OCI-M1 (cell line): ENCODE measurements at regions not wholly inside any gene's neighbourhood (a gene's known extent, or its start where the extent isn't known, plus 50 kb on each side); places are given as distances from the start of the nearest gene placed in this dataset.

Source experiments
- DNase-seq: peaks from one replicate; lab custom pipeline; 2025; lab: John Stamatoyannopoulos, UW

DNA sequence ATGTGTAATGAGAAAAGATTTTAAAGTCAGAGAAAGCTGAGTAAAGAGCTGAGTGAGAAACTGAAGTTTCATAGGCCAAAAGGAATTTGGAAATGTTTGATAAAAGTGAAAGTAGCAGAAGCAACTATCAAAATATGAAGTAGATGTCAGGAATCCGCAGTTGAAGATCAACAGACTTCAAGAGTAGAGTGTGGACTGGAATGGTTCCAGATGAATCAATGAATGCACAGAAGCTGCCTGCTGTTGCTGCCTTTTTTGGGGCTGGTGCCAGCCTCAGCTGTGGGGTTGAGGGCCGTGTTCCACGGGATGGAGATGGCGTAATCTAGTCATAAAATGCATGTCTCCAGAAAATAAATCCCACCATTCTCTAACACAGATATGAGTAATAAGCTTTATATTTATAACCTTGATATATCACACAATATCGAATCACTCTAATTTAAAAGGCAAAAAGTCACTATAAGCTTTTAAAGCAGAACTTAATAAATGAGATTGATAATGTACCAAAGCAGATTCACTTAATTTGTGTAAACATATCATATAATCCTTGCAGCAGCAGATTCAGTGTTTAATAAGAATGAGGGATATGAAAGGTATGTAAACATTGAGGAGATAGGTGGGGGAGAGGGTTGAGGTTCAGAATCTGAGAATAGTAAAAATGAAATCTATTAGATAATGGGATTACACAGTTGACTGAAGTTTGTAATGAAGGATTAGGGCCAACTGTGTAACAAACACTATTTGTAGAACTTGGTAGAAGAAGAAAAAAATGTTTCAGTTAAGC lies 652.3 kb upstream of the FTMT start:
- DNase-seq: no peak

DNA sequence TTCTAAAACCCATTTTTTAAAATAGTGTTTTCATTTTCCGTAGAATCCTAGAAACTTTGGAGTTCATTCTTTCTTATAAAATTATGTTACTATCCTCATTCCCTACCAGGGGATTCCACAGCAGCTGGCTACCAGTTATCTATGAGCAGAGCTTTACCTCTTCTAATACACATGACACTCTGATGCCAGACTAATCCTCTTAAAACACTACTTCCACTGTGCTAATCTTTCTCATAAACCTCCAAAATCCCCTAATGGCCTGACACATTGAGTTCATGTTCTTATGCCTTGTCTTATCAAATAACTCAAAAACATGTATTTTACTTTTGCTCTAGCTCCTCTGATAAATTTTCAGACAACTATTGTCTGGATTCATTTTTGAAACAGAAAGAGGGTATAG lies 633.6 kb upstream of the FTMT start:
- DNase-seq: no peak

DNA sequence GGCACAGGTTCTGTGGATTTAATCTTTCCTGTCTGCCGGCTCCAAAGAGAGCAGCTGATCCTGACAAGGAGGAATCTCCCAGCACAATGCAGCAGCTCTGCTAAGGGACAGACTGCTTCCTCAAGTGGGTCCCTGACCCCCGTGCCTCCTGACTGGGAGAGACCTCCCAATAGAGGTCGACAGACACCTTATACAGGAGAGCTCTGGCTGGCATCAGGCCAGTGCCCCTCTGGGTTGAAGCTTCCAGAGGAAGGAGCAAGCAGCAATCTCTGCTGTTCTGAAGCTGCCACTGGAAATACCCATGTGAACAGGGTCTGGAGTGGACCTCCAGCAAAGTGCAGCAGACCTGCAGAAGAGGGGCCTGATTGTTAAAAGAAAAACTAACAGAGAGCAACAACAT lies 630.2 kb upstream of the FTMT start:
- no peak for DNase-seq

DNA sequence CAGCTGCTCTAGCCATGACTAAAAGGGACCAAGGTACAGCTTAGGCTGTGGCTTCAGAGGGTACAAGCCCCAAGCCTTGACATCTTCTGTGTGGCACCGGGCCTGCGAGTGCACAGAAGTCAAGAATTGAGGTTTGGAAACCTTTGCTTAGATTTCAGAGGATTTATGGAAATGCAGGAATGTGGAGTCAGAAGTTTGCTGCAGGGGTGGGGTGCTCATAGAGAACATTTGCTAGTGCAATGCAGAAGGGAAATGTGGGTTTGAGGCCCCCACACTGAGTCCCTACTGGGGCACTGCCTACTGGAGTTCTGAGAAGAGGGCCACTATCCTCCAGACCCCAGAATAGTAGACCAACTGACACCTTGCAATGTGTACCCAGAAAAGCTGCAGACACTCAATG lies 624.9 kb upstream of the FTMT start:
- DNase-seq: no peak

DNA sequence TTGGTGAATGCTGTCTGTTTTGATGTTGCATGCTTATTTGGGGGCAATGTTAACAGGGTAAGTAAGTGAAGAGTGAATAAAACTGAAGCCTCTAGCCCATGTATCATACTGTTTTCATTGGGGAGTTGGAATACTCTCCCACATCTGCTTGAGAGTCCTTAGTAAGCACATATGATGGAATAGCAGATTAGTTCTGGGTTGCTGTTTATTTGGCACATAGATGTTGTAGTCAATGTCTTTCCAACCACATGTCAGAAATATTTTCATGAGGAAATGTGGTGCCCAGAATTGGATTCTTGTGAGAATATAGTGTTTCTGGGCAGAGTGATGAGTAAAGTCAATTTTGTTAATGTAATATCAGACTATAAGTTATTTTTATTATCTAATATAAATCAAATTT lies 611.7 kb upstream of the FTMT start:
- DNase-seq: no peak

DNA sequence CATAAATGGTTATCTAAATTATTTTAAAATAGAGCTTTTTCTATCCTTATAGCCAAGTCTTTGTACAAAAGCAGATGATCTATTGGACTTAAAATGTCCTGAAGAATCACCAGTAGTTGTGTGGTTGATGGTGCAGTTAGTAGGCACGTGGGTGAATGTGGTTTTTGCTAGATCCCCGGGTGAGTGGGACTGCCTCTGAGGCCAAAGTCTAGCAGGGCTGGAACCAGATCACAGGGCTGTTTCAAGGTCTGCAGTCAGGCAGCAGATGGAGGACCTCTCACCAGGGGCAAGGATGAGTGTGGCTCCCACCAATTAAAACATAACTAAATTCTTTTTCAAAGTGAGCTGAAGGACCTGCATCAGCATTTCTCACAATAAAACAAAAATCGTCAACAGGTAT lies 604.7 kb upstream of the FTMT start:
- DNase-seq: no peak

DNA sequence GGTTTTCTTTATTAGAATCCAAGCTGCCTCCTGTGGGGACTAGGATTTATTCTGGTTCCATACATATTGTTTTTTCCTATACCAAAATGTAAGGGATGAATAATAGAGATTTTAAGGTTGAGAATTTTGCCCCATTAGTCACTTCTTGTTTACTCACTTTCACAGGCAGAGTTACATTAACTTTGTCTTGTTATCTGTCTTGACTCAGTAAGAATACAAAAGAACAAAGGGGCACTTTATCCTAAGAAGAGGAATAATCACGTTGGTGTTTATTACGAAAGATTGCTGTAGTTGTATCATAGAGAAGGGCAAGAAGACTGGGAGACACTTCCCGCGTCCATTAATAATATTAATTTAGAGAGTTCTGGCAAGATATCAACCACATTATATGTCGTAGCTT lies 599.7 kb upstream of the FTMT start:
- DNase-seq: no peak

DNA sequence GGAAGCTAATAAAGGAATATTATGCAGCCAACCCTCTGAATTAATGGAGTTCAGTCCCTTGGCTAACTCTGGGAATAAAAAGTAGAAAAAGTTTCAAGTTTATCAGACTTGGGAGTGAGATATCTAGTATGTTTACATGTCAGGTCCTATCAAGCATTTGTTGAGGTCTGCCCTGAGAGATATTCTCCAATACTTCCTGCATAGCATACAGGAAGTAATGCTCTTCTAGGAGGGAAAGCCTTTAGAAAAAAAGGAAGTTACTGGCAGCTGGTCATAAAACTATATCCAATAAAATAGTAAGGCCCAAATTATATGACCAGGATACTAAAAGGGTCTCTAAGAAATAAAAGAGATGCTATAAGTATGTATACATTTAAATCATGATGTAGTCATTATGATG lies 594.1 kb upstream of the FTMT start:
- DNase-seq: peak; percentile 49

DNA sequence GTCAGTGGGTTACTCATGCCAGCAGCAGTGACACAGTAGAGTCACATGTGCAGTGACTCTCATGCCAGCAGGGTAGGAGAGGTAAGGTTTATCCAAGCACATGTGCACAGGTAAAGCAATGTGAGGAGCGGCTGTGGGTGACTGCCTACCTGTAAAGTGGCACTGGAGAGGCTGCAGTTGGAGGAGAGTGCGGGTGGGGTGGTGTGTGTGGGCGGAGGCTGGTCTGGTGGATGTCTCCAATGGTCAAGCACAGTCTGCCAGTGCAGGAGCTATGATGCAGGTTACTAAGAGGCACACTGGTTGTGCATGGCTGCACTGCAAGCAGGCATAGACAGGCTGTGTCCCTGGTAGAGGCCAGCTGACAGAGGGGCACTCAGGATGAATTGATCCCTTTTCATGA lies 588.2 kb upstream of the FTMT start:
- no peak for DNase-seq

DNA sequence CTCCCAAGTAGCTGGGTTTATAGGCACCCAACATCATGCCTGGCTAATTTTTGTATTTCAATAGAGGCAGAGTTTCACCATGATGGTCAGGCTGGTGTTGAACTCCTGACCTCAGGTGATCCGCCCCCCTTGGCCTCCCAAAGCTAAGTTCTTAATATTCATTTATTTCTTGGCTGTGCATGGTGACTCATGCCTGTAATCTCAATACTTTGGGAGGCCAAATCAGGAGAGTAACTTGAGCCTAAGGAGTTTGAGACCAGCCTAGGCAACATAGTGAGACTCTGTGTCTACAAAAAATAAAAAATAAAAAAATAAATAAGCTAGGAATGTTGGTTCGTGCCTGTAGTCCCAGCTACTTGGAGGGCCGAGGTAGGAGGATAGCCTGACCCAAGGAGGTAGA lies 587.1 kb upstream of the FTMT start:
- DNase-seq: no peak

DNA sequence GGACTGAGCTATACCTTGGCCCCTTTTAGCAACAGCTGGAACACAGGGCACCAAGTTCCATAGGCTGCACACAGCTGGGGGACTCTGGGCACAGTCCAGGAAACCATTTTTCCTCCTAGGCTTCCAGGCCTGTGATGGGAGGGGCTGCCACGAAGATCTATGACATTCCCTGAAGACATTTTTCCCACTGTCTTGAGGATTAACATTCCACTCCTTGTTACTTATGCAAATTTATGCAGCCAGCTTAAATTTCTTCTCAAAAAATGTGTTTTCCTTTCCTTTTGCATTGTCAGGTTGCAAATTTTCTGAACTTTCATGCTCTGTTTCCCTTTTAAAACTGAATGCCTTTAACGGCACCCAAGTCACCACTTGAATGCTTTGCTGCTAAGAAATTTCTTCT lies 580.1 kb upstream of the FTMT start:
- no peak for DNase-seq

DNA sequence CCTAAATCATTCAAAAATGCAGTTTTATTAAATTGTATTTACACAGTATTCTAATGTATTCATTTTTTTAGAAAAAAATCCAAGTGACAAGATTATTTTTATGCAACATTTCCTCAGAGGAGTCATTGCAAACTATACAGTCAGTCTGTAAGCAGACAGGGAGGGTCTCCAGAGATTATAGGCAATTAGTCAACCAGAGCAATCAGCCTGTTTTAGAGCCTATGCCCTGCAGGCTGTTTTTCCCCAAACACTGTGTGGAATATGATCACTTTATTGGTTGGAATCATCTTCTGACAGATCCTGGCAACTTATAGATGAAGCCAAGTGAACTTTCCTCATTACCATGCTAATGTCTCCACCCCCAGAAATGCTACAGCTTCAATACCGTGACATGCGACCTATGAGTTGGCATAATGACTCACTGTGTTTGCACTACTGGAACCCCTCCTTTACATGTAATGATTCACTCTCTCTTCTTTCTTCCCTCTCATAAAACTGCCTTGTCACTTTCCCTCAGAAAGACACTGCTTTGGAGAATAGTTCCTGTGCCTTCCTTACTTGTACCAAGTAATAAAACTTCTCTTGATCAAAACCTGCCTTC lies 577.7 kb upstream of the FTMT start:
- peak; percentile 67 for DNase-seq

DNA sequence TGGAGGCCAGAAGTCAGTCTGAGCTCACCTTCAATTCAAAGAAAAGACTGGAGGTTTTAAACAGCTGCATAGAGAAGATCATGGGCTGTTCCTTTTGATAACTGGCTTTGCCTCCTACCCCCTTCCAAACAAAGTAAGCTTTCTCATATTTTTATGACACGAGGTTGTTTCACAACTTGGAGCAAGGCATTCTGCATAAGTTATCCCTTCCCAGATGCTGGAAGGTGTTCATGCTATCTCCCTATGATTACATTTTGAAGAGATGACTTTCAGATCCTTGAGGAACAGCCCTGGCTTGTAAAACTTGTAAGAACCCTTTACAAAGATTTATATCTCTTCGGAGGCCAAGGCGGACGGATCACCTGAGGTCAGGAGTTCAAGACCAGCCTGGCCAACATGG lies 571.9 kb upstream of the FTMT start:
- DNase-seq: no peak

DNA sequence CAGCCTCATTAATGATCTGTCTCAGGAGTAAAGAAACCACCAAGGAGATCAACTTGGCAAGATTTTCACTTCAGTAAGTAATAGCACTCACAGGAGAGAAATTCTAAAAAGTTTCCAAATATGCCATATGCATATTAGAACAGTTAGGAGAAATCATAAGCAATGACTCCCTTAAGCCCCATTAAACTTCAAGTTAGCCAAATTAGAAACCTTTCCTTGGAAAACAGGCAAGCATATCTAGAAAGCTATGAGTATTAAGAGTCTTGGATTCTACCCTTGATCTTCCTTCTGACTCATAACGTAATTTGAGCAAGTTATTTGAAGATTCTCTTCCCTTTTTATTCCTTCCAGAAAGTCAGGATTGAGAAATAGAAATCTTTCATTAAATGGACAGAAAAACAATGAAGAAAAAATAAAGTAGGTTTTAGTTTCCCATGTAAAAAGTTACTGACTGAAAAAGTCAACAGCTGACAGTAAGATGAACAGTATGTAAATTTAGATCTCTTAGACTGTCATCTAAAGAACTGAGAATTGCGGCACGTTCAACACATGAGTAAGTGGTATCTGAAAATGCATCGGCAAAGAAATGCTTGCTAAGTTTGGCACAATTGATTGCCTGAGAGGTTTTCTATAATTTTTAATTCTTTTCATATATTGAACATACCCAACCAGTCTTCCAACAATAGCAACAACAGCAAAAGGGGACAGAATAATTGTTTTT lies 565.7 kb upstream of the FTMT start:
- no peak for DNase-seq

DNA sequence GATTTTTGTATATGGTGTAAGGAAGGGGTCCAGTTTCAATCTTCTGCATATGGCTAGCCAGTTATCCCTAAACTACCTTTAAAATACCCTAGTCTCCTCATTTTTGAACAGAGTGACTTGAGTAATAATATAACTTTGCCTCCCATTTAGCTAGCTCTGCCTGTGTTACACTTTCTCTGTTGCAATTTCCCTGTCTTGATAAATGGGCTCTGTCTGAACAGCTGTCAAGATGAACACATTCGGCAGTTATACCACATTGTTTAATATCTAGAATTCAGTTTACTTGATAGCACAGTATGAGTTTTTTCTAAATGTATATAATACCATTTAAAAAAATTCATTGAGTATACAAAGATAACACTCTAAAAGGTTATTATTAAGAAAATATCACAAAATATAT lies 562.9 kb upstream of the FTMT start:
- DNase-seq: no peak

DNA sequence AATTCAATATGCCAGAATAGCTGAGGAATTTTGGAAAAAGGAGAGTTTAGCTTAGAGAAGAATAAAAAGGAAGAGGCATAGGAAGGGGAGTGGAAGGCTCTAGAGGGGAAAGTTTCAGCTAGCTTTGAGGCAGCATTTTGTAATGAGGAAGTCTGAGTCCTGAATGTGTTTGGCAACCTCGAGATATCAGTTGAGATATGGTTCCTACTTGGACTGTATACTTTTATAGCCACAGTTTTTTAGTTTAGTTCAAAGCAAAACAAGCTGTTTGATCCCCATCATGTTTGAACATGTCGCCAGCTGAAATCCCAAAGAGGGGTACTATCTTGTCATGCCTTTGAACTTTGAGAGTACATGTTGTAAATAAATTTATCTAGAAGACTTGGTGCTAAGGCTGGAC lies 559.0 kb upstream of the FTMT start:
- DNase-seq: peak; percentile 60

DNA sequence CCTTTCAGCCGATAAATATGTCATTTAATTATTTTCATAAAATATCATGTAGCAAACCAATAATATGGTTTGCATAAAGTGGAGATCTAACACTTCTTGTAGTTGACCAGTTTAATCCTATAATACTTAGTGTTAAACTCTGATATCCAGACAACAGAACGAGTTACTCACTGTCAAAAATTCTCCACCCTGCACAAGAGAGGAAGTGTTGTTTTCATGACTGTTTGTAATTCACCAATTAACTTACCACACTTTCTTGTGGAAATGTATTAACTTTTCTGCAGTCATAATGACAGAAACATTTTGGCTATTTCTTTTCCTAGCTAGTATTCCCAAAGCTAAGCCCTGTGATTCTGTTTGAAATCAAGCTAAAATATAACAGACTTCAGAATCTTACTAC lies 555.3 kb upstream of the FTMT start:
- peak; percentile 24 for DNase-seq

DNA sequence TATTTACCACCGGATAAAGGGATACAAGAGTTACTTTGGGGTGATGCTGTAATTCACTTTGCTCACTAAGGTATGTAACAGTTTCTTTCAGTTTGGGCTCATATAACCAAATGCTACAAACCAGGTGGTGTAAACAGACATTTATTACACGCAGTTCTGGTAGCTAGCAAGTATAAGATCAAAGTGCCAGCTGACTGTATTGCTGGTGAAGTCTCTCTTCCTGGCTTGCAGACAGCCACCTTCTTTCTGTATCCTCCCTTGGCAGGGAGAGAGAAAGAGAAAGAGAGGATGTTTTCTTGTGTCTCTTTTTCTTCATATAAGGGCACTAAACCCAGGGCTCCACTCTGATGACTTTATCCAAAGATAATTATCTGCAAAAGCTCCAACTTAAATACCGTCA lies 552.5 kb upstream of the FTMT start:
- DNase-seq: no peak

DNA sequence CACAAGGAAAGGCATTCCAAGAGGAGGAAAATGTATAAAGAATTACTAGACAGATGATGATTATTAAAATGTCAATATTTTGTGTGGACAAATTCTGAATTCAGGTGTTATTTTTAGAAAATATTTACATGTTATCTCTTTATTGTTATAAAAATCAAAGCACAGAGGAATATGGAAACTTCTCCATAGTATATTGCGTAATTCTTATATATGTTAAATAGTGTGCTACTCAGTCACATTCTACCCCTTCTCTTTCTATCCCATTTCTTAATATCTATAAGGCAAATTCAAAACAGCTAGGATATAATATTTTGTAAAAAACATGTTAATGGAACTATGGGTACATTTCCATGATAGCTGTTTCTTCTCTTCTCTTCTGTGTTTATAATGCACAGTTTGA lies 546.8 kb upstream of the FTMT start:
- no peak for DNase-seq

DNA sequence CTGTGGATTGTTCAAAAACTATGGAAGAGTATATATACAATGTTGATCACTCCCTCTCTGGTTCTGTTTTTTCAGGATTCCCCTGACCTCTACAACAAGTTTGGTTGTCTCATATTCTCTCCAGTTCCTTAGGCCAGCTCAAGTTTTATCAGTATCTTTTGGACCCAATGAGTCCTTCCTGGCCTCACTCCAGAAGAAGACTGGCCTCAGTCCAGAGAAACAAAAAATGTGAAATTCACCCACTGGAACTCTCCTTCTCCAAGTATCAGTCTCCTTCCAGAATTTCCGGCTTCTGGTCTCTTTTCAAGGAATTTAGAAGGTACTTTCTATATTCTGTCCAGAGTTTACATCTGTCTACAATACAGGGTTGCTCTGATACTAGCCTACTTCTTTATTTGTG lies 537.8 kb upstream of the FTMT start:
- peak; percentile 39 for DNase-seq

DNA sequence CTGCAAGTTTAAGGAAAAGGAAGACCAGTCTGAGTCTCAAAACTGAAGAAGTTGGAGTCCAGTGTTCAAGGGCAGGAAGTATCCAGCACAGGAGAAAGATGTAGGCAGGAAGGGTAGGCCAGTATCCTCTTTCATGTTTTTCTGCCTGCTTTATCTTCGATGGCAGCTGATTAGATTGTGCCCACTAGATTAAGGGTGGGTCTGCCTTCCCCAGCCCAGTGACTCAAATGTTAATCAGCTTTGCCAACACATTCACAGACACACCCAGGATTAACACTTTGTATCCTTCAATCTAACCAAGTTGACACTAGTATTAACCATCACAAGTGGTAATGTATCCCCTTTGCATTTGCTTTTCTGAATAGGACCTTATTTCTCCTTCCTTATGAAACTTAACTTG lies 535.9 kb upstream of the FTMT start:
- no peak for DNase-seq

DNA sequence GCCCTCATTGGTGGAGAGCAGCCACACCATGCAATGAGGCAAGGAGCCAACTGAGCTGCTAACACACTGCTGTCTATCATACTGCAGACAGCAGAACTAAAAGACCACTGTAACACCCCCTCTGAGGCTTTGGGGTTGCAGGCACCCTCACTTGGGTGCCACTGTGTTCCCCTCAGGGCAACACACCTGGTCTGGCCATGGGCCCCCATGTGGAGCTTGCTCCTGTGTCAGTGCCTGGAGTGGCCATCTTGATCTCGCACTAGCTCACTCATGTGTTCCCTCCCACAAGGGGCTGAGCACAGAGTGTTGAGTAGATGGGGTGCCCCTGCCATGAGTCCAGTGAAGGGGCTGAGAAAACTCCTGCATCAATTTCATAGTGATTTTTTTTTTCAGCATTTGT lies 532.4 kb upstream of the FTMT start:
- DNase-seq: no peak

DNA sequence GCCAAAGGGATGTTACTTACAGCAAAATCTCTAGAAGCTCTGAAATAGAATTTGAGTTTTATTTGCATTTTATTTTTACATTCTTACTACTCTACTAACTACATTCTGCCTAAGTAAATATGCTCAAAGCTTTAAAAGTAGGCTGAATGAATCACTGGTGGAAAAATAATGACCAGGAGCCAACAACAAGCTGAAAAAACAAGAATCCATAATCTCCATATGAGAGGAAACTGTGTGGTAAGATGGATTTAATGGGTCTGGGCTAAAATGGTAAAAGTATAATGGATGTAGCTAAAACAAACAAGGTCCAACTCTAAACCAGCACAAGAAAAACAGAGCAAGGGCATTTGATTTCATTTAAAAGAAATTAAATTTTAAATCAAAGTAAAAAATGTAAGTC lies 525.8 kb upstream of the FTMT start:
- no peak for DNase-seq
